NCI-H345 (cell line): ENCODE measurements at regions not wholly inside any gene's neighbourhood (a gene's known extent, or its start where the extent isn't known, plus 50 kb on each side); places are given as distances from the start of the nearest gene placed in this dataset.

Experiments used
- DNase-seq: peaks from one replicate; lab custom pipeline; 2025; lab: John Stamatoyannopoulos, UW

- DNase-seq, result peak; percentile 10
Measured at GRCh38 chr1:235925016-235925415, 58.3 kb upstream of the LYST start.

GRCh38 chr1:235923466-235924021, 56.8 kb upstream of the LYST start:
- peak; percentile 71 for DNase-seq

DNA sequence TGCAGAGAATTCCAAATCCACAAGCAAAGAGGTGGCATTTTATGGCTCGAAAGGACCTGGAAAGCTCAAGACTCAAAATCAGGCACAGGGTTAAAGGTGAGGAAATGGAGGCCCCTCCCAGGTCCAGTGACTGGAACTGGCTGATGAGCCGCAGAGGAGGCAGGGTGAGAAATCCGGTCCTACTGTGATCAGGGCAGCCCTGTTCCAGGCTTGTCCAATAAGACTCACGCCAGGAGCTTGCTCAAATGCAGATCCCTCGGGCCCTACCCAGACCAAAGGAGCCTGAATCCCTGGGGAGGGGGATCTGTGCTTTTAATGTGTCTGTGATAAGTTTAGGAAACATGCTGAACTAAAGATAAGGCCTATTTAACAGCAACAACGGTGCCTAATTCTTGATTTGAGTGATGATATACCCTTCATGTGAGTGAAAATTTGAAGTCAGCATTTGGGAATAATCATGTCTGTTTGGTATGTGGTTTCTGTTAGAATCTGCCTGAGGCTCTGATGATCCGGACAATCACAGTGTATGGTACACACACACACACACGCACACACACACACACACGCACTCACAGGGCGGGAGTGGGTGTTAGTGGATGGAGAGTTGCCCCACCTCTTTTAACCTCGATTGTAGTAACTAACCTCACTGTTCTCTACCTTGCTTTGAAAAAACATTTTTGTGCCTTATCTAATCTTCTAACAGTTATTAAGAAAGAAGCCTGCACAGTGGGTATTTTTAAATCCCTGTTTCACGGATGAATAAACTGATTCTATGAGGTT, 54.1 kb upstream of the LYST start:
- no peak for DNase-seq

DNA sequence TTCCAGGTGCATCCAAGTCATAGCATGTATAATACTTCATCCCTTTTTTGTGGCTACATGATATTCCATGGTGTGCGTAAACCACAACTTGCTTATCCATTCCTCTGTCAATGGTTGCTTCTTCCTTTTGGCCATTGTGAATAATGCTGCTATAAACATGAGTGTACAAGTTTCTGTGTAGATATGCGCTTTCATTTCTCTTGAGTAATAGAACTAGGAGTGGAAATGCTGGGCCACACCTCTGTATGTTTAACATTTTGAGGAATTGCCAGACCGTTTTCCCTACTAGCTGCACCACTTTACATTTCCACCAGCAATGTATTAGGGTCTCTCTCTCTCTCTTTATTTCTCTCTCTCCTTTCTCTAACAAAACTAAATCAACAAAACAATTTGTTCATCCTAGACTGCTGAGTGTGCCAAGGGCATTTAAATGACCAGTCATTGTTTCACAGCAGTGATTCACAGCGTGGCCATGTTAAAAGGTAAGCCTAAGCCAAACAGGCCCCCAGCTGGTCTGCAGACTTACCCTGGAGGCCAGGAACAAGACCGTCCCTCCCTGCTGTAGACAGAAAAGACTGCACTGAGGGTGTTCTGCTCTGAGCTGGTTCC, 53.2 kb upstream of the LYST start:
- DNase-seq, result peak; percentile 52

GRCh38 chr1:235919127-235919832, 52.6 kb upstream of the LYST start:
- DNase-seq, result no peak

DNA sequence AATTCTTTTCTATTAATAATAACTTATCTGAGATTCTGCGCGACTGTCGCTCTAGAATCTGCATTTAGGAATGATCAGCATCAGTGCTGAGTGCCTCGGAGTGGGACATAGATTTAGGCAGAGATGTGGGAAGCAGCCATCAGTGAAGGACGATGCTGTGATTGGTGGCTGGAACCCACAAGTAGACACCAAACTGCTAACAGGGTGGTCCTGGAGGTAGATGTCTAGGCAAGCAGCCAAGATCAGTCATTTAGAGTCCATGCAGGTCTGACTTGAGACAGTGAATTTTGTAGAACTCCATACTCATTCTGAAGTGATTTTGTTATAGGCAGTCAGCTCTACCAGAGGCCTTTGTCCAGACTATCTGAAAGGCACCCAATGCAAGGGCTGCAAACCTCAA, 51.8 kb upstream of the LYST start:
- DNase-seq, result no peak

DNA sequence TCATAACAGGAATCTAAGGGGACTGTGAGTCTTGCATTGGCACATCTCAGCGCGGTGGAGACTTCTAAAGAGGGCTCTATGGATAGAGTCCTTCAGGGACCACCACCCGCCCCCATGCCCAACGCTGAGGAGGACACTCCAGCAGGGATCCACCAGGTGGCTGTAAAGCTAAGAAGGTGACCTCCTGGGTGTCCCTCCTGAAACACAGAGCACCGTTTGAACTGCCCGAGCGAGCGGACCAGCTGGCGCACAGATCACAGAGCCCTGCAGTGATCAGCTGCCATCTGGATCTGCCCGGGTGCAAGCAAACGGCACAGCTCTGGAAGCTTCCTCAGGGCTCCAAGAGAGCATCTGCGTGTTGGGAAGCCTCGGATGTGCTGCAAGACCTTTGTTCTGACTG, 51.3 kb upstream of the LYST start:
- DNase-seq, result no peak

DNA sequence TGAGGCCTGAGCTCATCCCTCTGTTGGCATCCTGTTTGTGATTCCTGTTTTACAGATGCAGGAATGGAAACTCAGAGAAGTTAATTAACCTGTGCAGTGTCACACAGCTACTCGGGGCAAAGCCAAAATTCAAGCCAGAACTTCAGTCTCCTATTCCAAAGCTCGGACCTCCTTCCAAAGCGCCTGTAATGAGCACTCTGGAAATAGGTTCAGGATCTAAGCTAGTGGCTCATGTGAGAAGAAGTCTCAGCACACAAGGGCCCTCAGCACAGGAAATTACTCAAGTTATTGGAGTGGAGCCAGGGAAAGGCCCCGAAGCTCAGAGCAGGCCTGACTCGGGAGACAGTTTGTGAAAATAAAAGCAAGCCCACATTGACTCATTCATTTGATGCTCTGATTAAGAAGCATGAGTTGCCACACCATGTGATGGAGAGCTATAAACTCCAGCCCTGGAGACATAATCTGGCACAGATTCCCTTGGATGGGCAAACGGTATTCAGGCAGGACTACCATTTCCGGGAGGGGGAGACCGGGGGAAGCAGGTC, 50.6 kb upstream of the LYST start:
- DNase-seq, result peak; percentile 57
